ENCODE measurements at regions not wholly inside any gene's neighbourhood (a gene's known extent, or its start where the extent isn't known, plus 50 kb on each side); places are given as distances from the start of the nearest gene placed in this dataset.
"Not testable (repeated sequence)": the region's sequence is repeated elsewhere in the genome, so short reads cannot be mapped to it uniquely, and the experiment has no call there.

DNA sequence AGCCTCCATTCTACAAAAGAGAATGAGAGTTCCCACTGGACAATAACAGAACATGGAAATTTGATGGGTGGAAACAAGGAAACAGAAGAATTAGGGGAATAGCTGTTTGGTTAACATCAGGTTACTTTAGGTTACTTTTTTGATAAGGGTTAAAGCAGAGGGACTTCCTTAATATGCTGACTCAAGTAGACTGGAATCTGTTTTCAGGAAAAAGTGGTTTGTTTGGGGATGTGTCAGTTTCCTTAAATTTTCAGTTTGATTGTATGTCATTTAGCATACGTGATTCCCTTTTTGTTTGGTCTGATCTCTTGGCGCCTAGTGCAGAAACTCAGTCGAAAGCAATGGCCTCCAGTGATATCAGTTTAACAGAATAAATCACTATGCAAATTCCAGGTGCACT is 411.8 kb upstream of the GRM7 start:
- CTCF ChIA-PET = no interaction called here
- TF ChIP-seq, protein P1, sequence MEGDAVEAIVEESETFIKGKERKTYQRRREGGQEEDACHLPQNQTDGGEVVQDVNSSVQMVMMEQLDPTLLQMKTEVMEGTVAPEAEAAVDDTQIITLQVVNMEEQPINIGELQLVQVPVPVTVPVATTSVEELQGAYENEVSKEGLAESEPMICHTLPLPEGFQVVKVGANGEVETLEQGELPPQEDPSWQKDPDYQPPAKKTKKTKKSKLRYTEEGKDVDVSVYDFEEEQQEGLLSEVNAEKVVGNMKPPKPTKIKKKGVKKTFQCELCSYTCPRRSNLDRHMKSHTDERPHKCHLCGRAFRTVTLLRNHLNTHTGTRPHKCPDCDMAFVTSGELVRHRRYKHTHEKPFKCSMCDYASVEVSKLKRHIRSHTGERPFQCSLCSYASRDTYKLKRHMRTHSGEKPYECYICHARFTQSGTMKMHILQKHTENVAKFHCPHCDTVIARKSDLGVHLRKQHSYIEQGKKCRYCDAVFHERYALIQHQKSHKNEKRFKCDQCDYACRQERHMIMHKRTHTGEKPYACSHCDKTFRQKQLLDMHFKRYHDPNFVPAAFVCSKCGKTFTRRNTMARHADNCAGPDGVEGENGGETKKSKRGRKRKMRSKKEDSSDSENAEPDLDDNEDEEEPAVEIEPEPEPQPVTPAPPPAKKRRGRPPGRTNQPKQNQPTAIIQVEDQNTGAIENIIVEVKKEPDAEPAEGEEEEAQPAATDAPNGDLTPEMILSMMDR (IDR thresholded peaks at IDR 0.05; ENCODE audit: control extremely low read depth, extremely low read depth, low read depth, missing control alignments) = no peak
- no peak for DNase-seq (ENCODE audit: extremely low spot score)
- POLR2A ChIA-PET = no interaction called here

GRCh38 chr3:6452974-6453373 is 407.9 kb upstream of the GRM7 start:
- CTCF ChIA-PET = interaction anchor here (1.0 kb wide), 1 partner anchor 53 kb away, joined by 3 read pairs; no protein-coding TSS in a partner anchor
- TF ChIP-seq, protein P1 (IDR thresholded peaks at IDR 0.05; ENCODE audit: control extremely low read depth, extremely low read depth, low read depth, missing control alignments) = no peak
- POLR2A ChIA-PET = no interaction called here

GRCh38 chr3:6455031-6455430 is 405.9 kb upstream of the GRM7 start:
- CTCF ChIA-PET = no interaction called here
- TF ChIP-seq, protein P1 (IDR thresholded peaks at IDR 0.05; ENCODE audit: control extremely low read depth, extremely low read depth, low read depth, missing control alignments) = no peak
- DNase-seq (ENCODE audit: extremely low spot score) = no peak
- POLR2A ChIA-PET = no interaction called here

More at GRCh38 chr3:6452974-6453373, 407.9 kb upstream of the GRM7 start:
- DNase-seq (ENCODE audit: extremely low spot score) = no peak

GRCh38 chr3:6467186-6467585 is 393.7 kb upstream of the GRM7 start:
- TF ChIP-seq, protein P1 (IDR thresholded peaks at IDR 0.05; ENCODE audit: control extremely low read depth, extremely low read depth, low read depth, missing control alignments) = no peak
- CTCF ChIA-PET = no interaction called here
- no peak for DNase-seq (ENCODE audit: extremely low spot score)
- POLR2A ChIA-PET = no interaction called here

DNA sequence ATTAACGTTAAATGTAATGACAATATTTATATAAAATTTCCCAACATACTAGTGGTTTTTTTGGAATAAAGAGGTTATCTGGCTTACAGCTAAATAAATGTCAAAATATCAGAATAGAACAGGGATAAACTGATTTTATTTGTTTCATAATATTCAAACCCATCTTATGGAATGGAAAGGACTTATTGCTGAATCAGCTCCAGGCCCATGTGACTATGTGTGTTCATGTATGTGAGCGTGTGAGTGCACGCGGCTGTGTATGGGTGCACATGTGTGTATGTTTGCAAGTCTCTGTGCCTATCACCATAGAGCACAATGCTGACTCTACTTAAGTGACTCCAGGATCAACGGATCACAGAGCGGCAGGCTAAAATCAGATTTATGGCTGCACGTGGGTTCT is 392.3 kb upstream of the GRM7 start:
- CTCF ChIA-PET = no interaction called here
- POLR2A ChIA-PET = no interaction called here
- TF ChIP-seq, protein P1 (IDR thresholded peaks at IDR 0.05; ENCODE audit: control extremely low read depth, extremely low read depth, low read depth, missing control alignments) = no peak
- DNase-seq (ENCODE audit: extremely low spot score) = no peak

DNA sequence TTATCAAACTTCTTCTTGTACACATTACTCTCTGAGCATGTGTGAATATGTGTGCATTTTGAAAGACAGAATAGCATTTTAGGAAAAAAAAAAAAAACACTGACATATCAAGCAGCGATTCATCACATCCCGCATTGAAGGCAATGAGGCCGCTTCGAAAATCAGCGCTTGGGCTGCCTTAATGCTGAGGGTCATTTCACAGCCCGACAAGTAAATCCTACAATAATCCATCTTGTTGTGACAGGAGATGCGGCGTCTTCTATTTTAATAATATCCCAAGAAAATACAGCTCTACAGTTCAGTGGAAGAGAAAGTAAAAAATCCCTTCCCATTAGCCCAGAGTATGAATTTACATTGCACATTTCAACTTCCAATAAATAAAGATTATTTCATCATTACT is 389.2 kb upstream of the GRM7 start:
- CTCF ChIA-PET = no interaction called here
- no peak for DNase-seq (ENCODE audit: extremely low spot score)
- TF ChIP-seq, protein P1 (IDR thresholded peaks at IDR 0.05; ENCODE audit: control extremely low read depth, extremely low read depth, low read depth, missing control alignments) = no peak
- POLR2A ChIA-PET = no interaction called here

DNA sequence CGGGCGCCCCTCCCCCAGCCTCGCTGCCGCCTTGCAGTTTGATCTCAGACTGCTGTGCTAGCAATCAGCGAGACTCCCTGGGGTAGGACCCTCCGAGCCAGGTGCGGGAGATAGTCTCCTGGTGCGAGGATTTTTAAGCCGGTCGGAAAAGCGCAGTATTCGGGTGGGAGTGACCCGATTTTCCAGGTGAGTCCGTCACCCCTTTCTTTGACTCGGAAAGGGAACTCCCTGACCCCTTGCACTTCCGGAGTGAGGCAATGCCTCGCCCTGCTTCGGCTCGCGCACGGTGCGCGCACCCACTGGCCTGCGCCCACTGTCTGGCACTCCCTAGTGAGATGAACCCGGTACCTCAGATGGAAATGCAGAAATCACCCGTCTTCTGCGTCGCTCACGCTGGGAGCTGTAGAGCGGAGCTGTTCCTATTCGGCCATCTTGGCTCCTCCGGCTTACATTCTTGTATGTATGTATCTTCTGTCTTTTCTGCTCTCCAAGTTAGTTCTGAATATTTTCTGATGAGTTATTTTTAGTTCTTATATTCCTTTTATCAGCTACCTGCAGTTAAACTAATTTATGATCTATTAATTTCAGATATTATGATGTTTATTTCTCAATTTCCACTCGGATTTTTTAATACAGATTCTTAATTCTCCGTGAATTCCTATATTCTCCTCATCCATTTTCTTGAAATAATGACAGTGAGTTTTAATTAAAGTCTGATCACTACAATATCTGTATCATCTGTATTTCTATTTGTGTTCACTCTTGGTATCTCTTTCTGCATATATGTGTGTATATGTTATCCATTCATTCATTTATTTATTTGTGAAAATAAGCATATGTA is 370.2 kb upstream of the GRM7 start:
- DNase-seq (ENCODE audit: extremely low spot score); POLR2A ChIA-PET; CTCF ChIA-PET: not testable (repeated sequence)
